ENCODE measurements at regions not wholly inside any gene's neighbourhood (a gene's known extent, or its start where the extent isn't known, plus 50 kb on each side); places are given as distances from the start of the nearest gene placed in this dataset.

DNA sequence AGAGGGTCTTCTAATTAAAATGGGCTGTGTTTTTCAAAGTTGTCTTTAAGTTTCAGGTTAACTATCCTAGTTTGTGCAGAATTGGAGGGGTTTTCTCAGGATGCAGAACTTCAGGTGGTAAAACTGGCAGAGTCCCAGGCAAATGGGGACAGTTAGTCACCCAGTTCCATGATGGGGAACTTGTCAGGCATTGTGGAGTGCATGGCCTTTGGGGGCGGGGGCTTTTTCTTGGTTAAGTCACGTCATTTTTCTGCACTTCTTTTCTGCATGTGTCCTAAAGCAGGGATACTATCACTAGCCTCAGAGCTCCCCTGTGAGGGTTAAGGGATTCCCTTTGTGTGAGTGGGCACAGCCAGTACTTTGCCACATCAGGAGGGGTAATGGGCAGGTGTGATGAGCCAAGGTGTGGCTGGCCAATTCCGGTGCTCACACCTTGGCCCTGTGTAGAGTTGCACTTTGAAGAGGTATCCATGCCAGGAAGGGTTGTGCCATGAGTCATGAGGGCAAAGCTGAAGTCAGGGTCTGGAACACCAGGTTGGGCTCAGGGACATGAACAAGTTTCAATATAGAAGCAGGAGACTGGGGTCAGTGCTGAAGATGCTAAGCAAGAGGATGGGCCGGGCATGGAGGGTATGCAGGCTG, 126.0 kb upstream of the RREB1 start:
- no peak for TF ChIP-seq POLR2AphosphoS5 (IDR thresholded peaks at IDR 0.05; ENCODE audit: low read depth, low read length)
- TF ChIP-seq, protein P1, sequence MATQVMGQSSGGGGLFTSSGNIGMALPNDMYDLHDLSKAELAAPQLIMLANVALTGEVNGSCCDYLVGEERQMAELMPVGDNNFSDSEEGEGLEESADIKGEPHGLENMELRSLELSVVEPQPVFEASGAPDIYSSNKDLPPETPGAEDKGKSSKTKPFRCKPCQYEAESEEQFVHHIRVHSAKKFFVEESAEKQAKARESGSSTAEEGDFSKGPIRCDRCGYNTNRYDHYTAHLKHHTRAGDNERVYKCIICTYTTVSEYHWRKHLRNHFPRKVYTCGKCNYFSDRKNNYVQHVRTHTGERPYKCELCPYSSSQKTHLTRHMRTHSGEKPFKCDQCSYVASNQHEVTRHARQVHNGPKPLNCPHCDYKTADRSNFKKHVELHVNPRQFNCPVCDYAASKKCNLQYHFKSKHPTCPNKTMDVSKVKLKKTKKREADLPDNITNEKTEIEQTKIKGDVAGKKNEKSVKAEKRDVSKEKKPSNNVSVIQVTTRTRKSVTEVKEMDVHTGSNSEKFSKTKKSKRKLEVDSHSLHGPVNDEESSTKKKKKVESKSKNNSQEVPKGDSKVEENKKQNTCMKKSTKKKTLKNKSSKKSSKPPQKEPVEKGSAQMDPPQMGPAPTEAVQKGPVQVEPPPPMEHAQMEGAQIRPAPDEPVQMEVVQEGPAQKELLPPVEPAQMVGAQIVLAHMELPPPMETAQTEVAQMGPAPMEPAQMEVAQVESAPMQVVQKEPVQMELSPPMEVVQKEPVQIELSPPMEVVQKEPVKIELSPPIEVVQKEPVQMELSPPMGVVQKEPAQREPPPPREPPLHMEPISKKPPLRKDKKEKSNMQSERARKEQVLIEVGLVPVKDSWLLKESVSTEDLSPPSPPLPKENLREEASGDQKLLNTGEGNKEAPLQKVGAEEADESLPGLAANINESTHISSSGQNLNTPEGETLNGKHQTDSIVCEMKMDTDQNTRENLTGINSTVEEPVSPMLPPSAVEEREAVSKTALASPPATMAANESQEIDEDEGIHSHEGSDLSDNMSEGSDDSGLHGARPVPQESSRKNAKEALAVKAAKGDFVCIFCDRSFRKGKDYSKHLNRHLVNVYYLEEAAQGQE (IDR thresholded peaks at IDR 0.05; ENCODE audit: insufficient read depth in 1 of 2, low read depth in 2 of 2, low read length in 2 of 2), result no peak
- TF ChIP-seq TAF1 (IDR thresholded peaks at IDR 0.05; ENCODE audit: borderline replicate concordance, insufficient read depth, low read length), result no peak
